NCI-H460 (cell line): ENCODE measurements at regions not wholly inside any gene's neighbourhood (a gene's known extent, or its start where the extent isn't known, plus 50 kb on each side); places are given as distances from the start of the nearest gene placed in this dataset.
"Not testable (repeated sequence)": the region's sequence is repeated elsewhere in the genome, so short reads cannot be mapped to it uniquely, and the experiment has no call there.

Experiments
- DNase-seq: peaks from one replicate; pipeline ENCODE4 v3.0.0-alpha.2; 2016; ENCODE audit warnings: low read depth; ENCODE audit errors: extremely low read depth

GRCh38 chr3:94398036-94398435 is 335.2 kb downstream of the NSUN3 start:
- no peak for DNase-seq

DNA sequence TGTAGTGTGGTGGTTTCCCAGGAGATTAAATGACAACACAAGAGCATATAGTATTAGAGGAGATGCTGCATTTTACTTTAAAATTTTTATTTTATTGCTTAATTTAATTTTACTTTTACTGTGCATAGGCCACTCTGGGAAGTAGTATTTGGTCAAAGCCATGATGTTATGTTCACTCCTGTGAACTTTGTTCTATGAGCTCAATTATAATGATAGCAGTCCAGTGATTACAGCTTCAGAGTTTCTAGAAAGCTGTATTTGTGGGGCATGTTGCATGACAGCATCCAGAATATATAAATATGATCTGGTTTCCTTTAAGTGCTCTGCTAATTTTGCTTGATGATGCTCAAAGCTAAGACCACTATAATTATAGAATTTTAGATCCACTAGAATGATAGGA is 338.6 kb downstream of the NSUN3 start:
- no peak for DNase-seq

- no peak for DNase-seq
Observed at GRCh38 chr3:94402126-94402525, 339.3 kb downstream of the NSUN3 start.

- DNase-seq, result no peak
Observed at GRCh38 chr3:94405258-94406035, 342.6 kb downstream of the NSUN3 start.

DNA sequence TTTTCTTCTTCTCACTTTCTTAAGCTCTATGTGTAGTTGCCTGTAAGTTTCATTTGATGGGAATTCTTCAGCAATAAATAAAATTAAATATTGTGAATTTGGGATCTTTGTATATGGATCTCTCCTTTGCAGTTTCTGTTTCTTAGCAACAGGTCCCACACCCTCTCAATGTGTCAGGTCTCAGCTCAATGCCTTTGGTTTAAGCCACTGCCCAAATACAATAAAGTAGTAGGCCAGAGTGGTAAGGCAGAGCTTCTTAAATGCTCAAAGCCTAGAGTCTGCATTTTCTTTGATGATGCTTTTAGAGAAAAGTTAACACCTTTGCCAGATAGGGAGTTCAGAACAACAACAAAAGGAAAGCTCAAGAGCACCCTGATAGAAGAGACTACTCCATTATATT is 343.7 kb downstream of the NSUN3 start:
- no peak for DNase-seq

GRCh38 chr3:94412936-94413335 is 350.1 kb downstream of the NSUN3 start:
- DNase-seq, result not testable (repeated sequence)

GRCh38 chr3:94413336-94414108 is 350.7 kb downstream of the NSUN3 start:
- DNase-seq, result no peak

DNA sequence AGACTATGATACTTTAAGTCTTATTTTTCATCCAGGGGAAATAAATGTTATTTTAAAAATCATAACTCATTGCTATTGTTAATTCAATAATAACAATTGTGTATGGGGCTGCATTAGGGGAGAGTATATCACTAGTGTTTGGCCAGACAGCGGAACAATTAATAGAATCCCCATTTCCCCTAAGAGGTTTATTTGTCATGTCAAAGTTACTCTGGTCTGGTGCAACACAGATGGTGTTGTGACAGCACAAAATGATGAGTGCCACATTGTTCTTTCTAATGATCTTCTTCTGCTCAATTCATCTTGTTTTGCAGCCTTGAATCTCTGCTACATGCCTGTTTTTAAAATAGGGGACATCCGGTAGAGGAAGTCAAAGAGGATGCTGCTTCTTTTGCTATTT is 351.6 kb downstream of the NSUN3 start:
- DNase-seq, result no peak

- DNase-seq, result no peak
Observed at GRCh38 chr3:94416768-94417167, 353.9 kb downstream of the NSUN3 start.

DNA sequence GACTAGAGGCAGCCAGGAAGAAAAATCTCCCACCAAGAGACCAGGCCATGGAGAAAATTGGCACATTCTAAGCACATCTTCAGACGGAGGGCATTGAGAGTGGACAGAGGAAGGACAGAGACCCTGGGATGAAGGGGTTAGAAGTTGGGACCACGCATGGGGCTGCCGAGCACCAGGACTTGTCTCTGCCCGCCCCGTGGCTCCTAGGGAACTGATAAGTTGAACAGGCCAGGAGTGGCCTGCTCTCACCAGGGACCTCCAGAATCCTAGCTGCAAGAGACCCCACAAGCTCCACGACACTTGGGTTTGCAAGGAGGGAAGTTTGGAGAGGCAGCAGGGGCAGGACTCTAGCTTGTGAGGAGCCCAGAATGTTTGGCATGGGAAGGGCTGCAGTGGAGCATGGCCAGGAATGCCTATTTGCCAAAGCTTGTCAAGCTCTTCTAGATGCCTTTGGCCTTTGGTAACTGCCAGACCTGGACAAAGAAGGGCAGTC is 355.1 kb downstream of the NSUN3 start:
- no peak for DNase-seq

DNA sequence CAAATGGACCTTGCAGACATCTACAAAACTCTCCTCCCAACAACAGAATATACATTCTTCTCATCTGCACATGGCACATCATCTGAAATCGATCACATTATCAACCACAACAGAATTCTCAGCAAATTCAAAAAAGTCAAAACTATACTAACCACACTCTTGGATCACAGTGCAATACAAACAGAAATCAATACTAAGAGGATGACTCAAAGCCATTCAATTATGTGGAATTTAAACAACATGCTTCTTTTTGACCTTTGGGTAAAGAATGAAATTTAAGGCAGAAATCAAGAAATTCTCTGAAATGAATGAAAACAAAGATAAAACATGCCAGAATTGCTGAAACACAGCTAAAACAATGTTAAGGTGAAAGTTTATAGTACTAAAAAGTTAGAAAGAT is 358.1 kb downstream of the NSUN3 start:
- DNase-seq, result no peak

DNA sequence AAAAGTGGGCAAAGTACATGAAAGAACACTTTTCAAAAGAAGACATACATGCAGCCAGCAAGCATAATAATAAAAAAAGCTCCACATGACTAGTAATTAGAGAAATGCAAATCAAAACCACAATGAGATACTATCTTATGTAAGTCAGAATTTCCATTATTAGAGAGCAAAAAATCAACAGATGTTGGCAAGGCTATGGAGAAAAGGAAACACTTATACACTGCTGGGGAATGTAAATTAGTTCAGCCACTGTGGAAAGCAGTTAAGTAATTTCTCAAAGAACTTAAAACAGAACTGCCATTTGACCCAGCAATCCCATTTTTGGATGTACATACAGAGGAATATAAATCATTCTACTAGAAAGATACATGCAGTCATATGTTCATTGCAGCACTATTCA is 360.7 kb downstream of the NSUN3 start:
- no peak for DNase-seq

- no peak for DNase-seq
Observed at GRCh38 chr3:94429517-94429916, 366.7 kb downstream of the NSUN3 start.

DNA sequence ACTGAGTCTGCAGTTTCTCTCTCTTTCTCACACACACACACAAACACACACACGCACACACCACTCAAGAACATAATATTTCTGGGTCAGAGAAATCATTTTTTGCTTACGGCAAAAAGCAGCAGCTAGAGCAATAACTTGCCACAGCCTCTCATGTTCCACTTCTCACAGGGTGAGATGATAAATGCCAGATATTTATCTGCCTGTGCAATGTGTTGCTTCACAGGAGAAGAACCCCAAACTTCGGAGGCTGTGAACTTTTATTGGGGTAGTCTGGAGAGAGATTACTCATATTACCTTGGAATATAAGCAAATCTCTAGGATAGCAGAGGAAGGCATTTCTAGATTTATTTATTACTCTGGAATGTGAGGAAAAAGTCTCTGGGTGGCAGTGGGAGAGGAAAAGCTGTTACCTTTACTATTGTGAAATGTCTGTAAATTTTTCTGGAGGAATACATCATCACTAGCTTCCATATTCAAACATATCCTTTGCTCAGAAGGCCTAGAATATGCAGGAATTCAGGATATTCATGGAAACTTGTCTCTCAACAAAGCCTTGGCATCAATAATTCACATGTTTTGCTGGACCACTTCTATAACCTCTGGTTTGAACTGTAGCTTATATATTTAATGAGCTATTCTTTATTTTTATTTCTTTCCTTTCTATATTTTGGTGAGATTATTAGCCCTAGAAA is 369.2 kb downstream of the NSUN3 start:
- no peak for DNase-seq

DNA sequence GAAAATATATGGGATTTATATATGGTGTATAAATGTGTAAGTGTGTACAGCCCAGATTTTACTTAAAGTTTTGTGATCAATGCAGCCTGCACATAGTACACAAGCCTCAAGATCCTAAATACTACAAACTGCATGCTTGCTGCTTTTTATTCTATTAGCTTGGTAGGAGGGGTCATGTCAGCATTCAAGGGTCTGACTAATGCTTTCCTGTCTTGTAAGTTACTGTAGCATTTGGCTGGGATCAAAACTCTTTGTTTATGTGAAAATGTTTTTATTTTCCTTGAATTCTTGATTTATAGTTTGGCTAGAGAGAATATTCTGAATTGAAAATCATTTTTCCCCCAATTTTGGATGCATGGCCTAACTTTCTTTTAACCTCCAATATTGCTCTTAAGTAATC is 370.9 kb downstream of the NSUN3 start:
- DNase-seq, result no peak

GRCh38 chr3:94440767-94441493 is 378.1 kb downstream of the NSUN3 start:
- DNase-seq, result no peak

DNA sequence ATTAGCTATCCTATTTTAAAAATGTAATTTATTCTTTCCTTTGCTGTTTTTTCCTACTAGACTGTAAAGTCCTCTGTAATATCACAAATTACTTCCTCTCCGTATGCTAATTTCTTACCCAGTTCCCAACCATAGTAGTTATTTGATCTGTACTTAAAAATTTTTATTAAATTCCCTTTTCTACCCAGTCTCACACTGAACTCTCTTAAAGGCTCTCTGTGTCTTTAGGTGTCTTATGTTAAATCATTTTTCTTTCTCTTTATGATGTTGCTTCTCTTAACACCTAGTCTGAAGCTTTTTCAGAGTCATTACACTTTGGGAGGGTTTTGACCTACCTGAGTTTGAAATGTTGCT is 378.6 kb downstream of the NSUN3 start:
- DNase-seq, result no peak

DNA sequence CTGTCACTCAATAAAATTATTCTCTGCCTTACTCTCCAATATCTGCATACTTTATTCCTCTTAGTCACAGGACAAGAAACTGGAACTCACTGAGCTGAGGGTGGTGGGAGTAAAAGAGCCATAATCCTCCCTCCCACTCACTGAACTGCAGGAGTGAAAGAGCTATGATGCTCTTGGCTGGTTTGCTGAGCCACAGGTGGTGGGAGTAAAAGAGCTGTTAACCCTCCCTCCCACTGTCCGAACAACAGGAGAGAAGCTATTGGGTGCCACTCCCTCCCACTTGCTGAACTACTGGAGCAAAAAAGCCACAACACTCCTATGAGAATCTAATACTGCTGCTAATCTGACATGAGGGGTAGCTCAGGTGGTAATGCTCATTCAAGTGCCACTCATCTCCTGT is 391.0 kb downstream of the NSUN3 start:
- DNase-seq, result no peak

- DNase-seq, result no peak
Observed at GRCh38 chr3:94459167-94459566, 396.3 kb downstream of the NSUN3 start.

DNA sequence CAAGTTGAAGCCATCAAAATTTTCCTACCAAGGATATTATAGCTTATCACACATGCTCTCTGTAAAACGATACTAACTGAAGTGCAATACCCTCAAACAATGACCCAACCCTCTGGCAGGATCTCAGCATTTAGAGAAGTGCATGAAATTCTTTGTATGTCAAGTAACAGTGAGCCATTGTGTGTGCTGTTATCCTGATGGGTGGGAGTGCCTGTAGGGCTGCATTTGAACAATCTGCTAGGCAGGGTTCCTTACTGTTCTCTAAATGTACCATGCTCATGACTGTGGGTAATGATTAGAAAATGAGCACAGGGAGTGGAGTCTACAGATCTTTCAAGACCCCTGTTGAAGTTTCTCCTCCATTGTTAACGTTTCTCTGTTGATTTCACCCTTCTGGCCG is 398.1 kb downstream of the NSUN3 start:
- no peak for DNase-seq

DNA sequence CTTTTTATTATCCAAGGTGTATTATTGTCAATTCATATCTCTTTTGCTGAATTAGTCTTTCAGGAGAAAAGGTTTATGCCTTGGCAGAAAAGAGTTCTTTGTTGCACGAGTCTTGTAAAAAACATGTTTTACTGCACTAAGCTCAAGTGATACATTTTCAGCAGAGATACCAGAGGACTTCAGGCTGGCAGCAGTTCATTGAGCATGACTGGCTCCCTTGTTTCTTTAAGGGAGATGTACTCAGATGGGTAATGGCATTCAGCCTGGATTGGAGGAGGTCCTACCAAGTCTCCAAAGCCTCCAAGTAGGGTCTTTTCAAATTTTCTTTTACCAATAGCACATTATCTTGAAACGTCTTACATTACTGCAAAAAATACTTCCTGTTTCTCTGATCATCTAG is 400.1 kb downstream of the NSUN3 start:
- DNase-seq, result no peak
